SU-DHL-6 (cell line): ENCODE measurements at regions not wholly inside any gene's neighbourhood (a gene's known extent, or its start where the extent isn't known, plus 50 kb on each side); places are given as distances from the start of the nearest gene placed in this dataset.
A peak's percentile ranks its signal among the peaks of the same experiment; 100 is the strongest.
"Not testable (repeated sequence)": the region's sequence is repeated elsewhere in the genome, so short reads cannot be mapped to it uniquely, and the experiment has no call there.

Source experiments
- CTCF ChIP-seq: fragments of 200-600 bp; sonication (generic); IDR thresholded peaks from one replicate; pipeline ENCODE4 v1.5.1; 2017; ENCODE audit warnings: antibody characterized with exemption, mild to moderate bottlenecking, low read length, moderate library complexity; ENCODE audit not compliant: insufficient read depth, poor library complexity, severe bottlenecking
- EZH2phosphoT487 ChIP-seq: fragments of 200-600 bp; sonication (generic), shearing (Covaris generic); conservative IDR thresholded peaks from 2 replicates; pipeline ENCODE4 v1.6.1; 2018; ENCODE audit warnings: mild to moderate bottlenecking, antibody characterized with exemption, low read length, moderate library complexity, mixed read lengths

DNA sequence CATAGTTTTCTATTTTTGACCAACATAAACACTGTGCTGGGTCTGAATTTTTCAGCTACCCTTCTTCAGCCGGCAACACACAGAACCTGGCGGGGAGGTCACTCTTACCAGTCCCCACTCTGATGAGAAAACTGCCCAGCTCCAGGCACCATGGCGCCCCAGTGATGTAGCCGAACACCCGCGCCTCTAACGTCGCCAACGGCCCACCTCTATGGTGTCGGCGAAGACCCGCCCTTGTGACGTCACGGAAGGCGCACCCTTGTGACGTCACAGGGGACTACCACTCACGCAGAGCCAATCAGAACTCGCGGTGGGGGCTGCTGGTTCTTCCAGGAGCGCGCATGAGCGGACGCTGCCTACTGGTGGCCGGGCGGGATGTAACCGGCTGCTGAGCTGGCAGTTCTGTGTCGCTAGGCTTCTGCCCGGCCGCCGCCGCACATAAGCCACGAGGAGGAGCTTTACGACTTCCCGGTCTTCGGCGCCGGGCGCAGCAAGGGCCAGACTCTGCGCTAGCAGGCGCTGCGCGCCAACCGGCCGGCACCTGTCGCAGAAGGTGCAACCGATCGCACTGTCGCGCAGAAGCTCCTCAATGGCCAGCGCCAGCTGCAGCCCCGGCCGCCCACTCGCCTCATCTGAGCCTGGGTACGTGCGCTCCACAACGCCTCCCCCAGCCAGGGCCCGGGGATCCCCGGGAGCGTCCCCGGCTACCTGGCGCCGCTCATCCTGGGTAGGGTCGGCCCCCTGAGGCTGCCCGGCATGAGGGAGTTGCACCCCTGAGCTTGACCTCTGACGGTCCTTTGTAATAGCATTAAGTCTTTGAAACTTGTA is 92.2 kb upstream of the OR4F16 start:
- peak; percentile 21 for TF ChIP-seq CTCF
- not testable (repeated sequence) for TF ChIP-seq EZH2phosphoT487
